GM12873 (cell line): ENCODE measurements at regions not wholly inside any gene's neighbourhood (a gene's known extent, or its start where the extent isn't known, plus 50 kb on each side); places are given as distances from the start of the nearest gene placed in this dataset.

Experiments
- CTCF ChIP-seq: IDR thresholded peaks from 2 replicates; pipeline ENCODE4 v1.5.1; 2012; ENCODE audit warnings: low read depth, mild to moderate bottlenecking, moderate library complexity, low read length, control low read depth; ENCODE audit not compliant: insufficient read depth; ENCODE audit errors: missing control alignments

GRCh38 chr7:52539414-52539813 is 496.0 kb upstream of the POM121L12 start:
- TF ChIP-seq CTCF: no peak

GRCh38 chr7:52537051-52537450 is 498.4 kb upstream of the POM121L12 start:
- TF ChIP-seq CTCF: no peak

GRCh38 chr7:52525772-52526341 is 509.6 kb upstream of the POM121L12 start:
- no peak for TF ChIP-seq CTCF

GRCh38 chr7:52518869-52519268 is 516.6 kb upstream of the POM121L12 start:
- TF ChIP-seq CTCF: no peak

- no peak for TF ChIP-seq CTCF
Measured at GRCh38 chr7:52512656-52513055, 522.8 kb upstream of the POM121L12 start.

GRCh38 chr7:52507546-52508255 is 527.7 kb upstream of the POM121L12 start:
- TF ChIP-seq CTCF: no peak

GRCh38 chr7:52506325-52506724 is 529.1 kb upstream of the POM121L12 start:
- TF ChIP-seq CTCF: no peak
